Panc1 (cell line): ENCODE measurements at regions not wholly inside any gene's neighbourhood (a gene's known extent, or its start where the extent isn't known, plus 50 kb on each side); places are given as distances from the start of the nearest gene placed in this dataset.

Experiments used
- POLR2AphosphoS5 ChIP-seq: IDR thresholded peaks from 2 replicates; pipeline ENCODE4 v1.6.1; 2012; ENCODE audit warnings: mild to moderate bottlenecking, low read depth, low read length, moderate library complexity
- REST ChIP-seq, 2 experiments: IDR thresholded peaks; 2 replicates each; pipeline ENCODE4 v1.6.1; 2011 to 2012; ENCODE audit warnings: low read depth in 2 of 2, control low read depth in 1 of 2, low read length in 1 of 2, mild to moderate bottlenecking in 1 of 2, moderate library complexity in 1 of 2; ENCODE audit not compliant: insufficient read depth in 1 of 2
- SIN3A ChIP-seq: IDR thresholded peaks from 2 replicates; pipeline ENCODE4 v1.6.1; 2012; ENCODE audit warnings: low read depth, mild to moderate bottlenecking, low read length, moderate library complexity, borderline replicate concordance; ENCODE audit not compliant: insufficient read depth
- TF ChIP-seq, protein P1 (sequence below): fragments of 450-650 bp; IDR thresholded peaks from 2 replicates; pipeline ENCODE4 v1.5.1; 2017; ENCODE audit warnings: mild to moderate bottlenecking

DNA sequence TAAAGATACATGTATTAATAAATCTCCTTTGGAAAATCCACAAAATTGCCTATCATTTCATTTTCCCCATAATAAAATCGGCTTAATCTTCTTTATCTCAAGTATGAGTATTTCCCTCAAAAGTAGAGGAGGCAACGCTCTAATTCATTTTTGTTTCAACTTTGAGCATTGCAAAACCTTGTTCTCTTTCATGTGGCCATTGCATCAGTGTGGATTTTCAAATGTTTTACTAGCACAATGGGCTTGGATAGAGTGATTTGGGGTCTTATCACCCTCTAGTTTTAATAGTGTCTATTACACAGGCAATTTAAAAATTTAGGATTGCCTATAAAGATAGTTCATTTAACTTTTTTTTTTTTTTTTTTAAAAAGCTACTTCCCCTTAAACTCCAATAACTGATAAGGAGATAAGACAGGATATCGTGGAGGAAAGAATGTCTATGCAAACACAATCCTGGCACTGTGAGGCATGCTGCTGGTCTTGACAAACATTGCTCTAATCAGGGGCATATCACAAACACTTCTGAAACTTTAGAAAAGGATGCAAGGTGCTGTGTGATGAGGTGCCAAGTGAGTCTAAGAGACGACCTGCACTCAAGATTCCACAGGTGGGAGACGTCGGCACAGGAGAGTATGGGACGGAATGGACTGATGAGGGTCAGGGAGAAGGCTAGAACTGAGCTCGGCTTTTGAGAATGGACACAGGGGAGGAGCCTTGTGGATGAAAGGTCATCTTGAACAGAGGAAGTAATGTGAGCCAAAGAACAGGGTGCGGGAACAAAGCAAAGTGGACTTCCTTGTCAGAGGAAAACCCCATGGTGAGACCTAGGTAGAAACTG is 199.7 kb downstream of the IRS2 start:
- TF ChIP-seq, protein P1, sequence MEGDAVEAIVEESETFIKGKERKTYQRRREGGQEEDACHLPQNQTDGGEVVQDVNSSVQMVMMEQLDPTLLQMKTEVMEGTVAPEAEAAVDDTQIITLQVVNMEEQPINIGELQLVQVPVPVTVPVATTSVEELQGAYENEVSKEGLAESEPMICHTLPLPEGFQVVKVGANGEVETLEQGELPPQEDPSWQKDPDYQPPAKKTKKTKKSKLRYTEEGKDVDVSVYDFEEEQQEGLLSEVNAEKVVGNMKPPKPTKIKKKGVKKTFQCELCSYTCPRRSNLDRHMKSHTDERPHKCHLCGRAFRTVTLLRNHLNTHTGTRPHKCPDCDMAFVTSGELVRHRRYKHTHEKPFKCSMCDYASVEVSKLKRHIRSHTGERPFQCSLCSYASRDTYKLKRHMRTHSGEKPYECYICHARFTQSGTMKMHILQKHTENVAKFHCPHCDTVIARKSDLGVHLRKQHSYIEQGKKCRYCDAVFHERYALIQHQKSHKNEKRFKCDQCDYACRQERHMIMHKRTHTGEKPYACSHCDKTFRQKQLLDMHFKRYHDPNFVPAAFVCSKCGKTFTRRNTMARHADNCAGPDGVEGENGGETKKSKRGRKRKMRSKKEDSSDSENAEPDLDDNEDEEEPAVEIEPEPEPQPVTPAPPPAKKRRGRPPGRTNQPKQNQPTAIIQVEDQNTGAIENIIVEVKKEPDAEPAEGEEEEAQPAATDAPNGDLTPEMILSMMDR, result no peak
- TF ChIP-seq POLR2AphosphoS5 (no peak), SIN3A (no peak), REST (IDR thresholded peaks at IDR 0.05; ENCODE audit: insufficient read depth in 1 of 2, low read depth in 2 of 2, low read length in 1 of 2) (no peak)
